Astrocyte (in vitro differentiated cells and primary cell): ENCODE measurements at regions not wholly inside any gene's neighbourhood (a gene's known extent, or its start where the extent isn't known, plus 50 kb on each side); places are given as distances from the start of the nearest gene placed in this dataset.

Experiments used
- DNase-seq: peaks from one replicate; pipeline ENCODE4 v3.0.0-alpha.2; 2010; ENCODE audit warnings: low read depth
- FAIRE-seq: peaks from 2 replicates; lab custom pipeline; 2011; peaks lifted over from hg19 to GRCh38; lab: Jason Lieb, UNC
- H2AFZ ChIP-seq: 2 replicates; pipeline ENCODE4 v1.6.0; 2012; ENCODE audit warnings: low read depth, low read length, inconsistent platforms
- H3K27ac ChIP-seq: 2 replicates; pipeline ENCODE4 v1.5.1; 2011; ENCODE audit warnings: low read depth, low read length, inconsistent platforms
- H3K27me3 ChIP-seq: 2 replicates; pipeline ENCODE4 v1.6.0; 2011; ENCODE audit warnings: low read length, inconsistent platforms; ENCODE audit not compliant: insufficient read depth
- H3K36me3 ChIP-seq: 2 replicates; pipeline ENCODE4 v1.5.1; 2011; ENCODE audit warnings: low read length, inconsistent platforms; ENCODE audit not compliant: insufficient read depth
- H3K4me1 ChIP-seq: 2 replicates; pipeline ENCODE4 v1.5.1; 2011; ENCODE audit warnings: low read length, inconsistent platforms; ENCODE audit not compliant: insufficient read depth
- H3K4me2 ChIP-seq: 2 replicates; pipeline ENCODE4 v1.6.0; 2012; ENCODE audit warnings: low read length, inconsistent platforms
- H3K4me3 ChIP-seq: 2 replicates; pipeline ENCODE4 v1.5.1; 2011; ENCODE audit warnings: low read depth, mild to moderate bottlenecking, low read length, inconsistent platforms; ENCODE audit not compliant: insufficient read depth
- H3K79me2 ChIP-seq: 2 replicates; pipeline ENCODE4 v1.6.0; 2012; ENCODE audit warnings: mild to moderate bottlenecking, low read length, inconsistent platforms; ENCODE audit not compliant: insufficient read depth
- H3K9ac ChIP-seq: 2 replicates; pipeline ENCODE4 v1.6.0; 2012; ENCODE audit warnings: mild to moderate bottlenecking, low read length, inconsistent platforms
- H3K9me3 ChIP-seq: 2 replicates; pipeline ENCODE4 v1.5.1; 2012; ENCODE audit warnings: low read depth, mild to moderate bottlenecking, low read length, inconsistent platforms; ENCODE audit not compliant: insufficient read depth
- H4K20me1 ChIP-seq: 2 replicates; pipeline ENCODE4 v1.6.0; 2012; ENCODE audit warnings: low read length, inconsistent platforms; ENCODE audit not compliant: insufficient read depth
- H3K27ac Mint-ChIP-seq: one replicate; pipeline ENCODE4 v1.8.0; 2021; ENCODE audit warnings: mild to moderate bottlenecking, mixed read lengths; ENCODE audit not compliant: unreplicated experiment
- H3K27me3 Mint-ChIP-seq: one replicate; pipeline ENCODE4 v1.8.0; 2021; ENCODE audit warnings: low read depth, mixed read lengths; ENCODE audit not compliant: unreplicated experiment
- H3K36me3 Mint-ChIP-seq: one replicate; pipeline ENCODE4 v1.8.0; 2021; ENCODE audit warnings: low read depth, mixed read lengths; ENCODE audit not compliant: unreplicated experiment
- H3K4me1 Mint-ChIP-seq: one replicate; pipeline ENCODE4 v1.8.0; 2021; ENCODE audit warnings: low read depth, mixed read lengths; ENCODE audit not compliant: unreplicated experiment
- H3K4me3 Mint-ChIP-seq: one replicate; pipeline ENCODE4 v1.8.0; 2021; ENCODE audit warnings: mild to moderate bottlenecking, moderate library complexity, mixed read lengths; ENCODE audit not compliant: unreplicated experiment
- H3K9me3 Mint-ChIP-seq: one replicate; pipeline ENCODE4 v1.8.0; 2021; ENCODE audit warnings: mild to moderate bottlenecking, mixed read lengths; ENCODE audit not compliant: unreplicated experiment
- CTCF ChIP-seq: IDR thresholded peaks from 2 replicates; pipeline ENCODE4 v1.5.1; 2011; ENCODE audit warnings: low read depth, mild to moderate bottlenecking, inconsistent platforms, low read length, moderate library complexity; ENCODE audit not compliant: insufficient read depth
- EZH2 ChIP-seq: IDR thresholded peaks from 2 replicates; pipeline ENCODE4 v1.6.1; 2012; ENCODE audit warnings: mild to moderate bottlenecking, low read length, inconsistent platforms; ENCODE audit not compliant: insufficient read depth

DNA sequence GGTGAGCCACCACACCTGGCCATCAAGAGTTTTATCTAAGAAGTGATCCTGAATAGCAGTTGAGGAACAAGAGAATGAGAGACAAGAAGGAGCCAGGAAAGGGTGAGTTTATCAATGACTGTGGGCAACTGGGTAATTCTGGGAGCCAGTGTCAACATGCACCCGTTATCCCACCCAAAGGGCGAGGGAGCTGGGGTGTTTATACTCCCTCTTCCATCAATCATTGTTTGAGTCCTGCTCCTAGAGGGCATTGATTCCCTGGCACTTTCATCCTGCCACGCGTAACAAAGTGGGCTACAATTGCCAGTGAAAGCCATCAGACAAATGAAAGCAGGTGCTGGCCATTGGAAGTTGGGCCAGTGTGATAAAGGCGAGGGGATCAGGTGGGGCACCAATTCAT lies 136.3 kb downstream of the SUDS3 start:
- no peaks in the 10 kb centered on the region for H3K9me3 ChIP-seq
- Mint-ChIP-seq H3K4me1 (no peaks in the 10 kb centered on the region), H3K36me3 (no peaks in the 10 kb centered on the region), H3K27ac (no peak overlapping the region), H3K4me3 (no peak overlapping the region), H3K9me3 (no peaks in the 10 kb centered on the region), H3K27me3 (no peaks in the 10 kb centered on the region)
- no peaks in the 10 kb centered on the region for H3K79me2 ChIP-seq
- no peak overlapping the region for H3K9ac ChIP-seq
- H2AFZ ChIP-seq: no peak overlapping the region
- no peak overlapping the region for H3K4me3 ChIP-seq
- TF ChIP-seq EZH2: no peak
- TF ChIP-seq CTCF: no peak
- no peaks in the 10 kb centered on the region for H3K4me1 ChIP-seq
- H3K4me2 ChIP-seq: no peak overlapping the region
- FAIRE-seq (no peak), DNase-seq (no peak)
- H3K27ac ChIP-seq: no peak overlapping the region
- no peaks in the 10 kb centered on the region for H3K27me3 ChIP-seq
- H3K36me3 ChIP-seq: no peaks in the 10 kb centered on the region
- H4K20me1 ChIP-seq: no peaks in the 10 kb centered on the region

GRCh38 chr12:118513611-118514010 lies 137.3 kb downstream of the SUDS3 start:
- no peak overlapping the region for H3K27ac ChIP-seq
- H3K9me3 ChIP-seq: no peaks in the 10 kb centered on the region
- no peaks in the 10 kb centered on the region for H3K36me3 Mint-ChIP-seq
- H3K79me2 ChIP-seq: no peaks in the 10 kb centered on the region
- no peak overlapping the region for H3K27ac Mint-ChIP-seq
- no peaks in the 10 kb centered on the region for H3K27me3 ChIP-seq
- no peak overlapping the region for H3K4me2 ChIP-seq
- DNase-seq (no peak), FAIRE-seq (no peak)
- no peaks in the 10 kb centered on the region for H3K27me3 Mint-ChIP-seq
- no peaks in the 10 kb centered on the region for H3K9me3 Mint-ChIP-seq
- TF ChIP-seq CTCF (no peak), EZH2 (no peak)
- no peak overlapping the region for H3K9ac ChIP-seq
- H2AFZ ChIP-seq: no peak overlapping the region
- no peak overlapping the region for H3K4me3 ChIP-seq
- H4K20me1 ChIP-seq: no peaks in the 10 kb centered on the region
- no peaks in the 10 kb centered on the region for H3K36me3 ChIP-seq
- H3K4me3 Mint-ChIP-seq: no peak overlapping the region
- no peaks in the 10 kb centered on the region for H3K4me1 Mint-ChIP-seq
- no peaks in the 10 kb centered on the region for H3K4me1 ChIP-seq

- no peaks in the 10 kb centered on the region for H3K4me1 ChIP-seq
- H3K9ac ChIP-seq: no peak overlapping the region
- H3K27me3 Mint-ChIP-seq: peaks cover 3% of the 10 kb centered on the region
- no peaks in the 10 kb centered on the region for H3K4me1 Mint-ChIP-seq
- no peaks in the 10 kb centered on the region for H3K79me2 ChIP-seq
- no peak overlapping the region for H3K27ac Mint-ChIP-seq
- no peaks in the 10 kb centered on the region for H3K9me3 ChIP-seq
- H3K4me3 ChIP-seq: no peak overlapping the region
- H3K36me3 Mint-ChIP-seq: no peaks in the 10 kb centered on the region
- no peak overlapping the region for H3K4me2 ChIP-seq
- H3K4me3 Mint-ChIP-seq: no peak overlapping the region
- no peak for DNase-seq
- TF ChIP-seq CTCF (no peak), EZH2 (no peak)
- no peak overlapping the region for H3K27ac ChIP-seq
- H3K9me3 Mint-ChIP-seq: no peaks in the 10 kb centered on the region
- H3K36me3 ChIP-seq: no peaks in the 10 kb centered on the region
- FAIRE-seq: no peak
- no peak overlapping the region for H2AFZ ChIP-seq
- no peaks in the 10 kb centered on the region for H3K27me3 ChIP-seq
- no peaks in the 10 kb centered on the region for H4K20me1 ChIP-seq
Measured at GRCh38 chr12:118514297-118514696, 137.9 kb downstream of the SUDS3 start.
